Type B pancreatic cell (in vitro differentiated cells): ENCODE measurements at regions not wholly inside any gene's neighbourhood (a gene's known extent, or its start where the extent isn't known, plus 50 kb on each side); places are given as distances from the start of the nearest gene placed in this dataset.

Experiments used
- DNase-seq: peaks from one replicate; pipeline ENCODE4 v3.0.0; 2021; ENCODE audit warnings: mixed read lengths; ENCODE audit not compliant: unreplicated experiment; ENCODE audit errors: extremely low spot score
- H3K27ac Mint-ChIP-seq: 2 replicates; pipeline ENCODE4 v1.8.0; 2021; ENCODE audit warnings: mild to moderate bottlenecking, mixed read lengths
- H3K27me3 Mint-ChIP-seq: 2 replicates; pipeline ENCODE4 v1.8.0; 2021; ENCODE audit warnings: mixed read lengths
- H3K36me3 Mint-ChIP-seq: 2 replicates; pipeline ENCODE4 v1.8.0; 2021; ENCODE audit warnings: mixed read lengths
- H3K4me1 Mint-ChIP-seq: one replicate; pipeline ENCODE4 v1.8.0; 2021; ENCODE audit warnings: mixed read lengths; ENCODE audit not compliant: unreplicated experiment
- H3K4me3 Mint-ChIP-seq: 2 replicates; pipeline ENCODE4 v1.8.0; 2021; ENCODE audit warnings: mild to moderate bottlenecking, mixed read lengths
- H3K9me3 Mint-ChIP-seq: 2 replicates; pipeline ENCODE4 v1.8.0; 2021; ENCODE audit warnings: mixed read lengths
- TF ChIP-seq, protein P1 (sequence below): fragments of 200-600 bp; sonication (generic); conservative IDR thresholded peaks from 2 replicates; pipeline ENCODE4 v1.5.0; 2021; ENCODE audit warnings: antibody characterized with exemption, mild to moderate bottlenecking

DNA sequence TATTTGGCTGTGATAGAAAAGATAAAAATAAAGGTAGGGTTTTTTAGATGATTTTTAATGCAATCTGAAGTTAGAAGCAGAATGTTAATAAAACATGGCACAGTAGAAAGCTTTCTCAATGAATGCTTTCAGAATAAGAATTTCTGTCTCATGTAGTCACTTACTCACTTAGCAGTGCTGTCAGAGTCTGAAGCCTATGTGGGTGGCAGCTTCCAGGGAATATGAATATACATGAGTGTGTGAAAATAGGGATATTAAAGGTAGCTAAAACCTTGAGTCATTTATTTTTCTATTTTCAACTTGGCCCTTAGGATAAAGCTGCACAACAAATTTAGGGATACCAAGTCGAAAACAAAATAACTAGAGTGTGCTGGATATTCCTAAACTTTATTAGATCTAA, 427.9 kb downstream of the AEBP2 start:
- H3K4me1 Mint-ChIP-seq = peaks cover 5% of the 10 kb centered on the region
- H3K36me3 Mint-ChIP-seq = no peaks in the 10 kb centered on the region
- H3K4me3 Mint-ChIP-seq = no peak overlapping the region
- no peak overlapping the region for H3K27ac Mint-ChIP-seq
- DNase-seq = no peak
- peaks cover 5% of the 10 kb centered on the region for H3K9me3 Mint-ChIP-seq
- TF ChIP-seq, protein P1, sequence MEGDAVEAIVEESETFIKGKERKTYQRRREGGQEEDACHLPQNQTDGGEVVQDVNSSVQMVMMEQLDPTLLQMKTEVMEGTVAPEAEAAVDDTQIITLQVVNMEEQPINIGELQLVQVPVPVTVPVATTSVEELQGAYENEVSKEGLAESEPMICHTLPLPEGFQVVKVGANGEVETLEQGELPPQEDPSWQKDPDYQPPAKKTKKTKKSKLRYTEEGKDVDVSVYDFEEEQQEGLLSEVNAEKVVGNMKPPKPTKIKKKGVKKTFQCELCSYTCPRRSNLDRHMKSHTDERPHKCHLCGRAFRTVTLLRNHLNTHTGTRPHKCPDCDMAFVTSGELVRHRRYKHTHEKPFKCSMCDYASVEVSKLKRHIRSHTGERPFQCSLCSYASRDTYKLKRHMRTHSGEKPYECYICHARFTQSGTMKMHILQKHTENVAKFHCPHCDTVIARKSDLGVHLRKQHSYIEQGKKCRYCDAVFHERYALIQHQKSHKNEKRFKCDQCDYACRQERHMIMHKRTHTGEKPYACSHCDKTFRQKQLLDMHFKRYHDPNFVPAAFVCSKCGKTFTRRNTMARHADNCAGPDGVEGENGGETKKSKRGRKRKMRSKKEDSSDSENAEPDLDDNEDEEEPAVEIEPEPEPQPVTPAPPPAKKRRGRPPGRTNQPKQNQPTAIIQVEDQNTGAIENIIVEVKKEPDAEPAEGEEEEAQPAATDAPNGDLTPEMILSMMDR = no peak
- no peaks in the 10 kb centered on the region for H3K27me3 Mint-ChIP-seq

DNA sequence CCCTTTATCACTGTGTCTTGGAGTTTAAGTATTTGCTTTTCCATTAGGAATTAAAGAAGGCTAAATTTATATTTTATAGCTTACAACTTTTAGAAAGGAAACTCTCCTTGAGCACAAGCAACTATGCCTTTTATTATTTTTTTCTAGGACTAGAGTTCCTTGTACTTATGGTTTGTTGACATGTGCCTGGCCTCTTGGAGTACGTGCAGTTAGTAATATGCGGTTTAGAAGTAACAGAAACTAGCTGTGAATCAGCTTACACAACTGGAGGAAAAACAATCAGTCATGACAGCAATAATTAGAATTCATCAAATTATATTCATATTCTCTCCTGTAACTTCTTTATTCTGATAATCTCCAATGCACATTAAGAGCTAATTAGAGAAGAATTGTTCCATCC, 428.7 kb downstream of the AEBP2 start:
- no peak overlapping the region for H3K27ac Mint-ChIP-seq
- peaks cover 5% of the 10 kb centered on the region for H3K4me1 Mint-ChIP-seq
- TF ChIP-seq, protein P1 = no peak
- H3K27me3 Mint-ChIP-seq = no peaks in the 10 kb centered on the region
- peaks cover 4% of the 10 kb centered on the region for H3K36me3 Mint-ChIP-seq
- no peak for DNase-seq
- H3K4me3 Mint-ChIP-seq = no peak overlapping the region
- peaks cover 6% of the 10 kb centered on the region for H3K9me3 Mint-ChIP-seq

DNA sequence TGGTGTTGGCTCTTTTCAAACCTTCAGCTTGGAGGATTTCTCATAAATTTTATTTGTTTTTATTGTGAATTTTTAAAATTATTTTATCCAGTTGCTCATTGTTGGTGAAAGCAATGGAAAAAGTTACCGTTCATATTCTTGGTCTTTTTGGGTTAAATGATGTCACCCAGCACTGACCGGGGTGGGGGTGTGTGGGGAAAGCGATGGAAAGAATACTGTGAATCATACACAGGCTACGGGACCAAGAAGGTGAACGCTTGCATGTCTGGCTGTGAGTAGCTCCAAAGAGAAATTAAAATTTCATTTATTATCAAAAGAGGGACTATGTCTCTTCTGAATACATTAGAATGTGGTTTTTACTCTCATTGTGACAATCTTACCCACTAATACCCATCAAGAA, 430.1 kb downstream of the AEBP2 start:
- Mint-ChIP-seq H3K36me3 (peaks cover 8% of the 10 kb centered on the region), H3K9me3 (peaks cover 7% of the 10 kb centered on the region), H3K4me3 (no peak overlapping the region), H3K27me3 (peaks cover 3% of the 10 kb centered on the region), H3K4me1 (peaks cover 5% of the 10 kb centered on the region), H3K27ac (no peak overlapping the region)
- DNase-seq = no peak
- TF ChIP-seq, protein P1 = no peak

DNA sequence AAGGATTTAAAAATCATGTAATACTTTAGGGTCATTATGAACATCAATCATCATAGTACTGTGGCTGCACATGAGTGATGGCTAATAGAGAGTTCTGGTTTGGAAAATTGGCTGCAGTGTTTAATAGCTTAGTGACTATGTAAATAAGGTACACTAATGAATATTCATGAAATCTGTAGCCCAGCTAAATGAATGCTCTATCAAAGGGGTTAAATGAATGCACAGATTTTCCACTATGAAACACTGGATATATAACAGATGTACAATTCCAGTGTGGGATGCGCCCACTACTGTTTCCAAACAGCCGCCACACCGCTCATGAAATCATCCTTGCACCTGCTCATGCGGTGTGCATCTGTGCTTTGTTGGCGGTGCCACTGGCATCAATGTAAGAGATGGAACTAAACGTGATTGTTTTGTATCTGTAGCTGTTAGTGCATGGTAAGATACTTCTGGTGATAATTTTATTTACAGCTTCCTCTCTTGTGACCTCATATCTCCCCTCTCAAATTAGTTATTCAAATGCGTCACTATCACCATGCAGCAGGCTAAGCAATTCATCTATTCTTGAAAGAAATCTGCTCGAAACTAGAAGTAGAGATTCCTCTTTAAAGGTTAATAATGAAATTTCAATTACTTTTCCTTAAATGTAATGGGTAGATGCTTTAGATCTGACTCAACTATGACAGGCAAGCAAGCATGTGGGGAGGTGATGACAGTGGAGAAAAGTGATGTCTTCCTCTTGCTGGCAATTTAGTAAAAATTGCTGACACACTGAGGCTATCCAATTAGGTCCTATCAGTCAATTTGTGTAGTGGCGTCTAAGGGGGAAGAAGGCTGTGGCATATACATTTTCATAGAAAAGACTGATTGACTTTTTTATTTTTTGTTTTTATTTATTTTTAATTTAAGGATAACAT, 433.6 kb downstream of the AEBP2 start:
- TF ChIP-seq, protein P1 = no peak
- H3K9me3 Mint-ChIP-seq = peaks cover 7% of the 10 kb centered on the region
- H3K4me3 Mint-ChIP-seq = no peak overlapping the region
- peaks cover 8% of the 10 kb centered on the region for H3K36me3 Mint-ChIP-seq
- peaks cover 5% of the 10 kb centered on the region for H3K4me1 Mint-ChIP-seq
- H3K27ac Mint-ChIP-seq = no peak overlapping the region
- DNase-seq = no peak
- peaks cover 3% of the 10 kb centered on the region for H3K27me3 Mint-ChIP-seq

DNA sequence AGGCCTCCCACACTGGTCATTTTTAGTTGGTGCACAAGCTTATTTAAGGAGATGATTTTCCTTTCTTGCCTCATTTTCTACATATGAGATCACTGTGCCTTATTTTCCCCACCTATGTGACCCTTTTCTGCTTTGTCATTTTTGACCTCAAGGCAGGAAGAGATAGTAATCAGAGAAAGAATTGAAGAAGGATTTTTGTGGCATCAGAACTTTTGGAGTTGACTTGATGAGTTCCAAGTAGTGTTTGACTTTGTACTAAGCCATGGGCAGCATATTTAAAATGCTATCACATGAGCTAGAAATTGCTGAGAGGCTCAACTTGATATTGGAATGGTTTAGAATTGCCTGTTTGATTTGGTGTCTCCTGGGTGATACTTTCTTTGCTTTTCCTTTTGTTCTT, 440.8 kb downstream of the AEBP2 start:
- Mint-ChIP-seq H3K9me3 (peaks cover 5% of the 10 kb centered on the region), H3K36me3 (peaks cover 5% of the 10 kb centered on the region), H3K4me3 (no peak overlapping the region), H3K27ac (no peak overlapping the region), H3K4me1 (no peaks in the 10 kb centered on the region), H3K27me3 (peaks cover 6% of the 10 kb centered on the region)
- TF ChIP-seq, protein P1 = no peak
- DNase-seq = no peak
